Hepatocyte (in vitro differentiated cells): ENCODE measurements at regions not wholly inside any gene's neighbourhood (a gene's known extent, or its start where the extent isn't known, plus 50 kb on each side); places are given as distances from the start of the nearest gene placed in this dataset.

Experiments used
- EZH2 ChIP-seq: fragments of 200-600 bp; sonication (generic); IDR thresholded peaks from 2 replicates; pipeline ENCODE4 v1.6.1; 2016; ENCODE audit warnings: antibody characterized with exemption, mild to moderate bottlenecking, borderline replicate concordance
- TF ChIP-seq, protein P1 (sequence below): fragments of 200-600 bp; sonication (generic); IDR thresholded peaks from 2 replicates; pipeline ENCODE4 v1.5.1; 2016; ENCODE audit warnings: antibody characterized with exemption, mild to moderate bottlenecking; ENCODE audit not compliant: poor library complexity

DNA sequence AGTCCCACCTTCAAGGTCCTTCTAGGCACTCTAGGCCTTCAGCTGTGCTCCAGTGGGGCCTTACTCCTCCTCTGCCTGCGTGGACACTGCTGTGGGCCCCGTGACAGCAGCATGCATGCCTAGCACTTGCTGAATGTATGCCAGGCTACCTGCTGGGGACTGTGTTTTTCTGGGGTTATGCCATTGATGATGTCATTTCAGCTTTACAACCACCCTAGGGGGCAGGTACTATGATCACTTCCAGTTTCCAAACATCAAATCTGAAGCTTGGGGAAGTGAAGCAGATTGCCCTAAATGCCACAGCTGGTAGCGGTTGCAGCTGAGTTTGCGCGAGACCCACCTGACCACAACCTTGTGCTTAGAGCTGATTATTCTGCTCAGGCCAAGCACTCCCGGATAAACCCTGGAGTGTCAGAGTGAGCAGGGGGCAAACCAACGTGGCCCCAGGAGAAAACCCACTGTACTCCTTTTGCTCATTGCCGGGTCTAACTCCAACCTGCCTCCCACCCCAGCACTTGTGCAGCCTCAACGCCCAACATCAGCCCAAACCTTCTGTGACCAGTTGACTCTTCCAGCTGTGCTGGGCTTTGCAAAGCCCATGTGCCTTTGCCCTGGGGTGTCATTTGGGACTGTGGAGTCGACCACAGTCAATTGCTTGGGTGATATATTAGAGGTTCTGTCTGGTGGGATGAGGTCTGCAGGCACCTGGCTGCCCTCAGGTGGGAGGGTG is 168.4 kb downstream of the ENGASE start:
- TF ChIP-seq, protein P1, sequence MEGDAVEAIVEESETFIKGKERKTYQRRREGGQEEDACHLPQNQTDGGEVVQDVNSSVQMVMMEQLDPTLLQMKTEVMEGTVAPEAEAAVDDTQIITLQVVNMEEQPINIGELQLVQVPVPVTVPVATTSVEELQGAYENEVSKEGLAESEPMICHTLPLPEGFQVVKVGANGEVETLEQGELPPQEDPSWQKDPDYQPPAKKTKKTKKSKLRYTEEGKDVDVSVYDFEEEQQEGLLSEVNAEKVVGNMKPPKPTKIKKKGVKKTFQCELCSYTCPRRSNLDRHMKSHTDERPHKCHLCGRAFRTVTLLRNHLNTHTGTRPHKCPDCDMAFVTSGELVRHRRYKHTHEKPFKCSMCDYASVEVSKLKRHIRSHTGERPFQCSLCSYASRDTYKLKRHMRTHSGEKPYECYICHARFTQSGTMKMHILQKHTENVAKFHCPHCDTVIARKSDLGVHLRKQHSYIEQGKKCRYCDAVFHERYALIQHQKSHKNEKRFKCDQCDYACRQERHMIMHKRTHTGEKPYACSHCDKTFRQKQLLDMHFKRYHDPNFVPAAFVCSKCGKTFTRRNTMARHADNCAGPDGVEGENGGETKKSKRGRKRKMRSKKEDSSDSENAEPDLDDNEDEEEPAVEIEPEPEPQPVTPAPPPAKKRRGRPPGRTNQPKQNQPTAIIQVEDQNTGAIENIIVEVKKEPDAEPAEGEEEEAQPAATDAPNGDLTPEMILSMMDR, result no peak
- no peak for TF ChIP-seq EZH2
